ENCODE measurements at regions not wholly inside any gene's neighbourhood (a gene's known extent, or its start where the extent isn't known, plus 50 kb on each side); places are given as distances from the start of the nearest gene placed in this dataset.

DNA sequence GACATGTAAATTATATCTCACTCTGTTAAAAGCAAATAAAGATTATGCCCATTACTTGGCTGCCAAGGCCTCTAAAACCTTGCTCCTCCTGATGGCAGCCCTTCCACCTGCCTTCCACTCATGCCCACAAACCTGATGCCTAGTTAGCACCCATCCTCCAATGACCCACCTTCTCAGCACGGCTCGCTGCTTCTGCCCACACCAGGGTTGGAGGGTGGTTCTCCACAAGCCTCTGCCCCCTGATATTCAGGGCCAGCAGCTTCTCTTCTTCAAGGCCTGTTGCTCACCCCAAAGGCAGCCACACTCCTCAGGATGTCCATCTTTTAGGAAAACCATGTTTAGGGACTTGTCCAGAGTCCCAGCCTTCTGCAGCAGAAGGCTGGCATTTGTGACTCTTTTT, 263.4 kb upstream of the TLE3 start:
- no peak for DNase-seq

DNA sequence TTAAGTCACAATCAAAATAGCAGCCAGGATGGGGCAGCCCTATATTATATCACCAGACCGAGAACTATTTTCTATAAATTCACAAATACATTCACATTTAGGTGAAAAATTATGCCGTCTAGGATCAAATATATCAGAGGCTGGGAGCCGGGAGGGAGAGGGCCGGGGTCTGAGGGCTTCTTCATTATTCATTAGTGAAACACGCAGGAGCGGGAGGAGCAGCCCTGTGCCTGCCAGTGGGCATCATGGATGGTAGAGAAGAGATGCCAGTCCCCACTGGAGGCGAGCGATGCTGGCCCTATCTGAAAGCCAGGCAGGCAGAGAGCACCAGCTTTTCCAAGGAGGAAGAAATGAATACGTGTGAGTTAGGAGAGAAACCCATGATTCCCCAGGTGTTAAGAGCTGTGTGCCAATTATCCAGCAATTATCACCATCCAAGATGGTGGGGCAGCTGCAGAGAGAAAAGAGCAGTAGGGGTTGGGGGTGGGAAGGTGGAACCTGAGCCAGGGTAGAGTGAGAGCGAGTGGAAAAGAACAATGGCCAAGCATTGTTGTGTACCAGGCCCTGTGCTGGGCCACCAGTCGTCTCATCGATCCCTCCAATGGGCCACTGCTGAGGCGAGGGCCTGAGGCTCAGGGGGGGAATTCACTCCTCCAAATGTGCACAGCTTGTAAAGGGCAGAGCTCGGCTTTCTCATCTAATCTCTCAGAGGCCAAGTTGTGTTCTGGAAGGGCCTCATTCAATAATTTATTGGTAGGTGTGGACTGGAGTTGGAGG, 261.3 kb upstream of the TLE3 start:
- DNase-seq: no peak

DNA sequence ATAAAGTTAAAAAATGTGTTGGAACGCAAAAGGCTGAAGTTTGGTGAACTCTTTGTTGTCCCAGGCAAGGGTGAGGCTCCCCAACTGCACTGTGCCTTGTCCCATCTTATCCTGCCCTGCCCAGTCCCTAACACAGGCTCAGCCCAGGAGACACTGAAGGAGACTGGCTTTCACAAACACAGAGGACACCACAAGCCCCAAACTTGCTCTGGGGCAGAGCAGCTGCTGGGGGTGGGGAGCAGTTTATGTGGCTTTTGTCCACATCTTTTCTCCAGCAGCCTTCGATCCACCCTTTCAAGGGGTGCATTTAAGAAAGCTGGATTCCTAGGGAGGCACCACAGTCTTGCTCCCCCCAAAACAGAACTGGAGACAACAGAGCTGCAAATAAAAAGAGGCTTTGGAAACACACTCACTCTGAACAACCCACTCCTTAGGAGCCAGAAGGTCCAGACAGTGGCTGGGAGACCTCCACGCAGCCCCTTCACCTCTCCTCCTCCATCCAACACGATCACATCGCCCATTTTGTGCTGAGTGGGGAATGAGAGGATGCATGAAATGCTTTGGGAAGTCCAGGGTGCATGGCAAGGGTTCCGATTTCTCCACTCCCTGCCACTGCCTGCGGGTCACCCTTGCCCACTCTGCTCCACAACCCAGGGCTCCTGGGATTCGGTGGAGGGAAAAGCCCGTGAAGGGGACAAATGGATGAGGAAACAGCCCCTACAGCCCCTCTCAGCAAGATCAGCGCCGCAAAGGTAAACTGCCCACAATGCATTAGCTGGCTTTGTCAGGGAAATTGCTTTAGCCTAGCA, 260.5 kb upstream of the TLE3 start:
- no peak for DNase-seq

DNA sequence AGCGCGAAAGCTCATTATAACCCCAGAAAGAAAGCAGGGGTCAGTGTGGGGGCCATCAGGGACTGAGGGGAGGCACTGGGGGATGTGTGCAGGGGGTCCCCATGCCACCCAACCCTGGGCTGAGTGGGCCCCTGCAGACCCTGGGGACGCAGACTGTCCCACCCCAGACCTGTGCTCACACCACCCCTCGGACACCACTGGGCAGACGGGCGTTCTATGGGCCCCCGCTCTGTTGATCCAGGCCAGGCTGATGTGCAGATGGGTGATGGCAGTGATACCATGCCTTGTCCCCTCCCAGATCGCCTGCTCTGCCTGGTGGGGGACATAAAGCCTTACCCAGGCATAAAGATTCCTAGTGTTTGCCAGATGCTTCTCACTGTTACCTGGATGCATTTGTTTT, 259.7 kb upstream of the TLE3 start:
- DNase-seq: no peak

DNA sequence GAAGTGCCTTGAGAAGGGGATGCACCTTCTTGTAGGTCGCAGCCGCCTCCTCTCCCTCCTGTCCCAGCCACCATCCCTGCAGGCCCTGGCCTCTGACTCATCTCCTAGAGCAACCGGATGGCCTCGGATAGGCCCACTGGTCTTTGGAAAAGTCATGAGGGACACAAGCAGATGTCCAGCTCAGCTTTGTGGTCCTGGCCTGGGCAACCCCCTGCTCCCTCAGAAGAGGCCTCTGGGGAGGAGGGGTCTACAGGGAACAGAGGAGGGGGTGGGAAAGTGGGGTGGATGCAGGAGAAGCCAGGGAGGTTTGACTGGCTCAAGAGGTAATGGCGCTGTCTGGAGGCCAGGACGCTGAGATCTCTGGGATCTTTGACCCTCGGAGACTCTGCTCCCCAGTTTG, 259.2 kb upstream of the TLE3 start:
- DNase-seq: no peak

DNA sequence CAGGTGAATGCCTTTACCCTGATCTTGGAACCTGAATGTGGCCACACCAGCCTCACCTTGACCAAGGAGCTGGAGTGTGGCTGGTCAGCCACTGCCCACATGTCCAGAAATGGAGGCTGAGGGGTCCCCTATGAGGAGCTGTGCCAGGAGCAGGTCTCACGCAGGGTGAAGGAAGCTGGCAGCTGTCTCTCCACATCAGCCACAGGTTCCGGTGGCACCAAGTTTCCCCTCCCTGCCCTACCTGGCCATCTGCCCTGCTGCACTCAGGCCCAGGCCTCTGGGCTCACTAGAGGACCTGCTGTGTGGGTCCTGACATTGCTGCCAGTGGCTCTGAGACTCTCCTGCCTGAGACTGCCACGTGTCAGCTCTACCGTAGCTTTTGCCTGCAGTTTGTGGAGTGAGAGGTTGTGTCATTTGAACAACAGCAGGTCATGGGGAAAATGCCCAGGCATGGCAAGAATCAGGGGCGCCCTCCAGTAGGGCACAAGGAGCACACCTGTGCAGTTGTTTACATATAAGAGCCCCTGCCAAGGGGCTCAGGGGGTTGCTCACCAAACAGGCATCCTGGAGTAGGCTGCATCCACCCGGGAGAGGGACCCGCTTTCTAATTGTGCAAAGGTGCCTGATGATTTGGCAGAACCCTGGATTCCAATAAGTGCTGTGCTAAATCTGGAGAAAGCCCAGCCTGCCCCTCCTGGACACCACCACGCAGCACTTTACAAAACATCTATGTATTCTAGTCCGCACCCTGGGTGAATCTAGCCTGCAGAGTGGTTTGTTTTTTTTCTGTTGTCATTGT, 258.5 kb upstream of the TLE3 start:
- DNase-seq: no peak

DNA sequence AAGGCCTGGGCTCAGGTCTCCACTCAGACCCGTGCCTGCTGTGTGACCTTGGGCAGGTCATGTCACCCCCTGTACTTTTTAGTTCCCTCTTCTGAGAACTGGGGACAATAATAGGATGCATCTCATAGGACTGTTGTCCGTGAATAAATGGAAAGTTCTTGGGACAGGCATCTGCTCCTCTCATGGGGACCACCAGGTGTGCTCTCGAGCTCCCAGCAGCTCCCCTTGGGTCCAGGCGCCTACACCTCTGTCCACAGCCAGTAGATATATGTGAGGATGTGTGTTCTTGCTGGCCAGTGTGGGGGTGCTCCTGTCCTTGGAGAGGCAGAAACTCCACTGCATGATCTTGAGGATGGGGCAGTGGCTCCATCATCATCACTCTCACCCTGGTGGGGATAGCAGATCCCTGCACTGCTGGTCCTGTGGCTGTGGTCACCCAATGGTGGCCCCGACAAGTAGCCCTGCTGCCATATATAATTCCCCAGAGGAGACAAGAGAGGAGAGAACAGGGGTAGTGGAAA, 257.6 kb upstream of the TLE3 start:
- DNase-seq: no peak

DNA sequence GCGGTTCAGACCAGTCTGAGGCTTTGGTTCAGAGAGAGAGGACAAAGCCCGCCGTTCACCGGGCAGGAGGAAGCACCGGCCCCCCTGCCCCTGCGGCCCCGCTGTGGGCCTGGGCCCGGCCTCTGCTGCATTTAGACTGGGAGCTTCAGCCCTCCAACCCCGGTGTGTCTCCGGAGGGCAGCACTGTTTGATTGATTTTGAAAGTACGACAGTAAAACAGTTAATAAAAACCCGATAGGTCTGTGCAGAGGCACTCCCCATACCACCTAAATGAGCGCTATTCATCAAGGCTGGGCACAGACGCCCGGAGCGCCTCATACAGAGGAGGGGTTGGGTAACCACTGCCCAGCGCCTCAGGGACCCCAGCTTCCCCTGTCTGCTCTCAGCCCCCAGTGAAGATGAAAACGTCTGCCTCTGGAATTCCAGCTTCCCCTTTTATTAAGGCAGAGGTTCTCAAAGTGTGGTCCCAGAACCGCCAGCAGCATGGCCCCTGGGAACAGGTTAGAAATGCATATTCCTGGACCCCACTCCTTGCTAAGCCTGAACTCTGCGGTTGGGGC, 256.7 kb upstream of the TLE3 start:
- no peak for DNase-seq

DNA sequence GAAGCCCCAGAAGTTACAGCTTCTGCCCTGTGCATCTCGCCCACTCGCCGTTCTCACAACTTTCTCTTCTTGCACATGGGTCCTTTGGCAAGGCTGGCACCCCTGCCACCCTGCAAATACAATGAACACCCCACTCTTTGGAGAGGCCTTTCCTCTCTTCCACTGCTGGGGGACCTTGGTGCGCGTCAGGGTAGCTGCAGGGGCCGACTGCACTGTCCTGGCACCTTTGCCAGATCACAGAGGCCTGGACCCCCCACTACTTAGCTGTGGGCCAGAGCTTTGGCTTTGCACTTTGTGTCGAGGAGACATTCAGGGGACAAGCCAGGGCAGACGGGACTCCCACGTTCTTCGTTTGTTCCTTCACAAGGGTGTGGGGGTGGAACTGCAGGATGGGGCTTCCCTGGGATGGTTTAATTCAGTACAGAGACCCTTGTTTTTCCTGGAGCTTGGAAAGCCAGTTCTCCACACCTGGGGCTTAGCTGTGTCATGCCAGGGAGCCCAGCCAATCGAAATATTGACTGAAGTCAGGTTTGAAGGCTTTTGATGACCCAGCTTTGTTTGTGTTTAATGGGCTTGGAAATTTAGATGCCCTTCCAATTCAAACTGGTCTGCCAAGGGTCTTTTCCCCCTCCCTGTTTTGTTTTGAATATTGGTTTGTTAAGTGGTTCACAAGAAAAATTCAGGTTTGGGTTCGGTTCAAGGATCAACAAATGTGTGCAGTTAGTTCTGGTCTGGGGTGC, 256.1 kb upstream of the TLE3 start:
- DNase-seq: no peak

DNA sequence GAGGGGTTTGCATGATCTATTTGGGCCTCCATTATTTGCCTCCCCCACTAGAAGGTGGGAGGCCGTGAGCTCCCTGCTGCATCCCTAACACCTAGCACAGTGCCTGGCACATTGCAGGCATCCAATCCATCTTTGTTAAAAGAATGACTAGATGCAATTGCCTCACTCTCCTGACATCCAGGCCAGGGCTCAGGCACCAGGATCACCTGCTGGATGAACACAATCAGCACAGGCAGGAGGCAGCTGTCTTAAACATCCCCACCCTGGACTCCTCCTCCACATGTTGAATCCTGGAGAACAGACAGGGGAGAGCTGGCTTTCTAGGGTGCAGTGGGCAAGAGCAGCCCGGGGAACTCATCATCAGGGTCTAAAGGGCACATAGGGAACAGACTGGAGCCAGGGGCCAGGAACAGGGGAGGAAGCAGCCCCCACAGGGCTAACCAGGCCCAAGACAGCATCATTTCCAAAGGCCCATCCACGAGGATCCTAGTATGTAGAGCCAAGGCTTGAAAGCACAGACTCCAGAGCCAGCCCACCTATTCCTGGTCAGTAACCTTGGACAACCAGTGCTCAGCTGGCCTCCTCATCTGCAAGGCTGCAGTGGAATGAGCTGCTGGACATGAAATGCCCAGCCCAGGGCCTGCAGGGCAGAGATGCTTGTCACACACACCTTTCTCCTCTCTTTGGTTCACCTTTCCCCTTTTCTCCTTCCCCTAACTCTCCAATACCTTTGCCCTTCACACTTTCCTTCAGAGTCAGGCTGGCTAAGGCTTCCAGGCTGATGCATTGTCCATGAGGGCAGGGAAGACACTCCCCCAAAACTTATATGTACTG, 254.4 kb upstream of the TLE3 start:
- no peak for DNase-seq

DNA sequence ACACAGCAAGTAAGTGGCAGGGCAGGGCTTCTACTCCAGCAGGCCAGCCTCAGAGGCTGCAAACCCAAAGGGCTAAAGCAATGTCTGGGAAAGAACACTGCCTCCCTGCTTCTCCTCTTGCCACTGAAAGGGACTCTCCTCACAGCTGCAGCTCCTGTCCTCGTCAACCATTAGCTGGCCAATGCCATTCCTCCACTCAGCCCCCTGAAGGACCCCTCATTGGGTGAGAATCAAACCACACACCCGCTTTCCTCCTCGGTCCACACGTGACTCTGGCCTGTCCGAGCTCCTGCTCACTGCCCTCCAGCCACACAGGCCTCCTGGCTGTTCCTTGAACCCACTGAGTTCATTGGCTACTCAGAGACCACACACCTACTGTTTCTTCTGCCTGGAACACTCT, 253.7 kb upstream of the TLE3 start:
- no peak for DNase-seq

DNA sequence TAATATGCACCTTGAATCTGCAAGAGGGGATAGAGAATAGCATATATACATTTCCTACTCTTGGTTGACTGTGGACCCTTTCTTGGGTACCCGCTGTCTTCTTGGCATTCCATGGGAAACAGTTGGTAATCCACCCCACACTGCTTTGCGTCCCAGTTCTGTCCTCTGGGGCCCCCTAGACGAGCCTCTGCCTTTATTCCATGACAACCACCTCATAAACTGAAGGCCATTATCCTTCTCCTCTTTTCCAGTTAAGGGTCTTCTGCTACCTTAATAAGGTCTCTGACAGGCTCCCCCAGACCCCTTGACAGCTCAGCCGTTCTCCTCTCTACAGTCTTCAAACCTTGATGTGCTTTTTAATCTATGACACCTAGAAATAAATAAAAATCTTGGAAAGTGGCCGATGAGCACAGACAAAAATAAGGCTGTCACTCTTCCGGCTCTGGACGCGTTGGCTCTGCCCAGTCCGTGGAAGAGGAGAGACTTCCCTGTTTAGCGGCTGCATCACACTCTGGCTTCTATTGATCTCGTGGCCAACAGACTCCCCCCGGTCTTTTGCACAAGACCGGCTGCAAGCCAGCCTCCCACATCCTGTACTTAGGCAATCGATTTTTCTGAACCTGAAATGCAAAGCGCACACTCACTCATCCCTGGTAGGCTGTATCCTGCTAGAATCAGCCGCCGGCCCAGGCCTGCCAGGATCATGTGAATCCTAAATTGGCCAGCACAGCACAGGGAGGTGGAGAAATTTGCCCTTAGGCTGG, 251.0 kb upstream of the TLE3 start:
- DNase-seq: no peak

DNA sequence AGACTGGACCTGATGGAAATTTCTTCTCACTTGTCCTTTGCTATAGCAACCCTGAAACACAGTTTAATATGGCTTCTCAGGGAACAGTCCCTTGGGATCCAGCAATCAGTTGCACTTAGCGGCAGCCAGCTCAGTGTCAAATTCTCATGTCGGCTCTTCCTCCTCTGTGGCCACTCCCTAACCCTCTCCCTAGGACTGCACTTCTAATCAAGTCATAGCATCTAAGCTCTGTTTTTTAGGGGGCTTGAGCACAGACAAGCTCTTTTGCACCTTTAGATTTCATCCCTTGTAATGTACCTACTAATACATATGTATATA, 250.5 kb upstream of the TLE3 start:
- no peak for DNase-seq

DNA sequence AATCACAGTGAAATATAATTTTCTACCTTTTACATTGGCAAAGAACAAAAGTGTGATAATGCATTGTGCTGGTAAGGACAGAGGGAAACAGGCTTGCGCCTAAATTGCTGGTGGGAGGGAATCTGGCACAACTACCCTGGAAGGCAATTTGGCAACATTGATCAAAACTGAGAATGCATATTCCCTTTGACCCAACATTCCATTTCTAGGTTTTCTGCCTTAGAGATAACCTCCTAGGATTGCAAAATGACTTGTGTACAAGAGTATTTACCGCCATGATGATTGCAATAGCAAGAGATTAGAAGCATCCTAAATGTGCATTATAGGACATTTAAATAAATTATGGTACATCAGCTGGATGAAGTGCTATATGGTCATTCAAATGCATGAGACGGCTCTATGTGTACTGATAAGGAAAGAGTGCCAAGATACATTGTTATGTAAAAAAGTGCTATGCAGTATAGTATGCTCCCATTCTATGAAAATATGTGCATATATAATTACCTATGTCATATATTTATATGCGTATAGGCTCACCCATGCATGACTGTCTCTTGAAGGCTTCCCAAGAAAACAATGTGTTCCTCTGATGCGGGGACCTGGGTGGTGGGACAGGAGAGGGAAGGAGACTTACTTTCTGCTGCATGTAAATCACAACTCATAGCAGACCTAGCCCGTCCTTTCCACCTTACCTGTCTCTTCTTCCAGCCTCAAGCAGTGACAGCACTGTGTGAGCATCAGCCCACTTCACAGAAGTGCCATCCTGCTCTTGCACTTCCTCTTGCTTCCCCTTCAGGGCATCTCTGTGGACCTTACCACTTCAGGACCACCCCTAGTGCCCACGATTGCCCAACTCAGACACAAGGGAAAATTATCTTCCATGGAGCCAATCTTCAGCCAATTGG, 249.9 kb upstream of the TLE3 start:
- no peak for DNase-seq

DNA sequence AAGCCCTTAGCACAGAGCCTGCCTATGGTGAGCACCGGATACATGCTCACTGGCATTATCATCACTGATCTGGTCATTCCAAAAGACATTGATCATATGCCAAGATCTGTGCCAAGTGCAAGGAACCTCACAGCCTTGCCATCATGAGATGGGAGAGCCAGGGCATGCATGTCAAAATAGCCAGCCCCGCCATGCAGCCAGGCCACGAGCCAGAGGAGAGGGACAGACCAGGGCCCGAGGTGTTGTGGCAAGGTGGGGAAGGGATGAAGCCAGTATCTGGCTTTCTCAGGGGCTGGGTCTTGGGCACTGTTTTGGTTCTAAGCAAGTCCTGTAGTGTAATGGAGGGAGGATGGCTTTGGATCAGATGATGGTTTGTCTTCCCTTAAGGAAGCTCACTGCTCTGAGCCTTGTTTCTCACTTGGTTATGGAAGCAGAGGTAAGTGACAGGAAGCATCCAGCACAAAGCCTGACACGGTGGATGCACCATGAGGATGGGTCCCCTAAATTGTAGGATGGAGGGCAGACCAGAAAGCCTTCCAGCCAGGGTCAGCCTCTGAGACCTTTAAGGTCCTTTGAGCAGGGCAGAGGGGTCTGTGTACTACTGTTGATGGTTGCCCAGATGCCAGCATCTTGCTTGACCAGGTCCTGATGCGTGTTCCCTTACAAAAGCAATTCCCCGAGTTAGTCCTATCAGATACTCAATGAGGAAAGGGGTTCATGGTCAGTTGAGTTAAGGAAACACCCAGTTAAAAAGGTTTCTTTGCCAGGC, 247.7 kb upstream of the TLE3 start:
- no peak for DNase-seq

DNA sequence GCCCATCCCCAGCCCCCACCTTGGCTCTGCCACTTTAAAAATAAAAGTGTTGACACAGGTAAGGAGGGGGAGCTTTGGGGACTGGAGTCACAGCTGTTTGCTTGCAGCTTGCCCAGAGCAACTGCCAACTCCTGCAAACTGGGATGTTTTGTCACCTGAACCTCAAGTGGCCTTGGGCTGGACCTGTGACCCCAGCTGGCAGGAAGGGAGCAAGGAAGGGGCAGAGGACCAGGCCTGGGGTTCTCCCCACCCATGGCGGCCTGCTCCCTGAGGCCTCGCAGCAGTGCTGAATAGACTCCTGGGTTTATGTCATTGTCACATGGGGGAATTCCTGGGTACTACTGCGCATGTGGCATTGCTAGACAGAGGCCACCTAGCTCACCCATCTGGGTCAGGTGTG, 246.9 kb upstream of the TLE3 start:
- DNase-seq: no peak

DNA sequence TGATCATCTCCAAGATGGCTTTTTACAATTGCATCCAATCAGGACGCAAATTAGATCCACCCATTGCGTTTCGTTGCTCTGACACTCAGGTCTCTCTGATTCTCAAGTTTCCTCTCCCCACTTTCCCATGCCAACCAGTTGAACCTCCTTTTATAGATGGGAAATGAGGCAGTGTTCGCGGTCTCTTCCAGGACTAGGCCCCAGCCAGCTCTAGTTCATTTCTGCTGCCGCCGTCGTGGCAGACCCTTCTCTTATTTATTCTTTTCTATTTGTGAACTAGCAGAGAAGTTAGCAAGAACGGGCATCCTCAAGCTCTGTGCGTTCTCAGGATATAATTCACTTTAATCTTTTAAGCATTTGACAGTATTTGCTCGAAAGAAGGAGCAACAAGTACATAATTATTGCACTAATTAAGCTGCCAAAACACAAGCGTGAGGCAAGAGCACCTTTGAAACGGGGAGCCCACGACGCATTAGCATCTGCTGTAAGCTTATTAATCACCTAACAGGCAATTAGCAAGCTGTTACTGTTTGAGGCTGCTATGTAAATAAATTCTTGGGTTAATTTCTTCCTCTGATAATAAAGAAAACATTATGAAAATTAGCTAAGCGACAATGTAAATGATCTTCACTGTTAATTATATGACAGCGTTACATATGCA, 246.4 kb upstream of the TLE3 start:
- DNase-seq: no peak

Data from HCEC 1CT (cell line).